ENCODE measurements at regions not wholly inside any gene's neighbourhood (a gene's known extent, or its start where the extent isn't known, plus 50 kb on each side); places are given as distances from the start of the nearest gene placed in this dataset.

- H3K27me3 ChIP-seq (ENCODE audit: control insufficient read depth, insufficient read depth) = no peaks in the 10 kb centered on the region
- DNase-seq = no peak
Observed at GRCh38 chr20:50249447-50250388, 59.1 kb downstream of the CEBPB start.

DNA sequence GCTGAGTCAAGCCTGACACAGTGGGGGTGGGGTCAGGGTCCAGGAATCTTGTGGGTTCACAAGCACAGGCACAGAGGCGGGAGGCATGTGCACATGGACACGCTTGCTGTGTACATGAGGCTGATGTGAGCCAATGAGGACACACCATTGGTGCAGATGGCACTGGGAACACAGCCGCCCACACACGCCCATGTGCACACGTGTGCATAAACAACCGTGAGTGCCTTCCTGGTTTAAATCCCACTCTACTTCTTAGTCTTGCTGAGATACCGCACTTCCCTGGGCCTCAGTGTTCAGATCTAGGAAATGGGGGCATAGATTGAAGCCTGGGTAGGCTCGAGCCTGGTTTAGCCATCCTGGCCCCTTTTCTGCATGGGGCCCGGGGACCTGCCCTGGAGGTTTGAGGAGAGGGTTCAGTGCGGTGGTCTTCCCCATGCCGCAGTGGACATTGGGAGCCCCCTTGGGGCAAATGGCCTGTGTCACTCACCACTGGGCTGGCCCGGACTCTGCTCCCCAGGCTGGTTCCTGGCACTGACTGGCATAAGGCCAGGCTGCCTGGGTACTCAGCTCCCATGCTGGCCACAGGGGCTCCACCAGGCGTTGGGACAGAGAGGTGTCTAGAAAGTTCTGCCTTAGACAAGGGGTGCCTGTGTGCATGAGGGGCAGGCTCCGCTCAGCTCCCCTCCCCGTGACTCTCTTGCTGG is 60.2 kb downstream of the CEBPB start:
- DNase-seq (no peak), ATAC-seq (no peak)
- 88% methylated on average over 15 of the region's 15 CpGs for WGBS
- no peaks in the 10 kb centered on the region for H3K4me1 ChIP-seq (ENCODE audit: control insufficient read depth, insufficient read depth, low read length)
- H3K9me3 ChIP-seq (ENCODE audit: control insufficient read depth, low read length) = no peaks in the 10 kb centered on the region
- no peaks in the 10 kb centered on the region for H3K27me3 ChIP-seq (ENCODE audit: control insufficient read depth, insufficient read depth)
- H3K4me3 ChIP-seq (ENCODE audit: low read length) = no peak overlapping the region
- intact Hi-C loops (cut with DNase I) = no loop called here
- no peak overlapping the region for H3K27ac ChIP-seq (ENCODE audit: low read length)

More at GRCh38 chr20:50249447-50250388, 59.1 kb downstream of the CEBPB start:
- no peak overlapping the region for H3K4me3 ChIP-seq (ENCODE audit: low read length)
- H3K4me1 ChIP-seq (ENCODE audit: control insufficient read depth, insufficient read depth, low read length) = no peaks in the 10 kb centered on the region
- H3K27ac ChIP-seq (ENCODE audit: low read length) = no peak overlapping the region
- no peaks in the 10 kb centered on the region for H3K9me3 ChIP-seq (ENCODE audit: control insufficient read depth, low read length)
- no peak for ATAC-seq
- WGBS = 80% methylated on average over 11 of the region's 11 CpGs
- intact Hi-C loops (cut with DNase I) = no loop called here

GRCh38 chr20:50251383-50251748 is 60.7 kb downstream of the CEBPB start:
- intact Hi-C loops (cut with DNase I) = no loop called here
- no peak for DNase-seq
- no peaks in the 10 kb centered on the region for H3K27me3 ChIP-seq (ENCODE audit: control insufficient read depth, insufficient read depth)
- H3K9me3 ChIP-seq (ENCODE audit: control insufficient read depth, low read length) = no peaks in the 10 kb centered on the region
- H3K4me3 ChIP-seq (ENCODE audit: low read length) = no peak overlapping the region
- no peaks in the 10 kb centered on the region for H3K4me1 ChIP-seq (ENCODE audit: control insufficient read depth, insufficient read depth, low read length)
- no peak overlapping the region for H3K27ac ChIP-seq (ENCODE audit: low read length)
- 91% methylated on average over 11 of the region's 11 CpGs for WGBS
- ATAC-seq = no peak

DNA sequence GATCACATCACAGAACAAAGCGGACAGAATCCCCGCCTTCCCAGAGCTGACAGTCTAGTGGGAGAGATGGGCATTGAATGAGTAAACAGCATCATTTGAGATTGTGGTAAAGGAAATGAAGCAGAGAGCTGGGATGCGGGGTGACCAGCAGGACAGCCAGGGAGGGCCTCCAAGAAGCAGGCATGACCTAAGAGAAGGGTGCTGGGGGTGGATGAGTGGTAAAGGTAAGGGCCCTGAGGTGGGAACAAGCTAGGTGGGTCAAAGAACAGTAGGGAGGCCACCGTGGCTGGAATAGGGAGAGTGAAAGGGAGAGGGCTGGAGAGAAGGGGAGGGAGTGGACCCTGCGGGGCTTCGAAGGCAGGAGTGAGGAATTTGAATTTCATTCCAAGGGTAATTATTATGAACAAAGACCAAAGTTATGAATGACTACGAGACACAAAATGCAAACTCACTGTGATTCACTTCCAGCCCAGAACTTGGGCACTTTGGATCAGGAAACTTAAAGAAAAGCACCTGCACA is 61.4 kb downstream of the CEBPB start:
- Histone ChIP-seq H3K4me3 (ENCODE audit: low read length) (no peak overlapping the region), H3K4me1 (ENCODE audit: control insufficient read depth, insufficient read depth, low read length) (no peaks in the 10 kb centered on the region), H3K27ac (ENCODE audit: low read length) (no peak overlapping the region), H3K27me3 (ENCODE audit: control insufficient read depth, insufficient read depth) (no peaks in the 10 kb centered on the region), H3K9me3 (ENCODE audit: control insufficient read depth, low read length) (no peaks in the 10 kb centered on the region)
- DNase-seq (no peak), ATAC-seq (no peak)
- WGBS = 82% methylated on average over 7 of the region's 7 CpGs
- intact Hi-C loops (cut with DNase I) = no loop called here

GRCh38 chr20:50252701-50253100 is 62.1 kb downstream of the CEBPB start:
- no peaks in the 10 kb centered on the region for H3K4me1 ChIP-seq (ENCODE audit: control insufficient read depth, insufficient read depth, low read length)
- H3K27me3 ChIP-seq (ENCODE audit: control insufficient read depth, insufficient read depth) = no peaks in the 10 kb centered on the region
- H3K9me3 ChIP-seq (ENCODE audit: control insufficient read depth, low read length) = no peaks in the 10 kb centered on the region
- H3K27ac ChIP-seq (ENCODE audit: low read length) = no peak overlapping the region
- DNase-seq (no peak), ATAC-seq (no peak)
- 85% methylated on average over 7 of the region's 7 CpGs for WGBS
- H3K4me3 ChIP-seq (ENCODE audit: low read length) = no peak overlapping the region
- intact Hi-C loops (cut with DNase I) = no loop called here

DNA sequence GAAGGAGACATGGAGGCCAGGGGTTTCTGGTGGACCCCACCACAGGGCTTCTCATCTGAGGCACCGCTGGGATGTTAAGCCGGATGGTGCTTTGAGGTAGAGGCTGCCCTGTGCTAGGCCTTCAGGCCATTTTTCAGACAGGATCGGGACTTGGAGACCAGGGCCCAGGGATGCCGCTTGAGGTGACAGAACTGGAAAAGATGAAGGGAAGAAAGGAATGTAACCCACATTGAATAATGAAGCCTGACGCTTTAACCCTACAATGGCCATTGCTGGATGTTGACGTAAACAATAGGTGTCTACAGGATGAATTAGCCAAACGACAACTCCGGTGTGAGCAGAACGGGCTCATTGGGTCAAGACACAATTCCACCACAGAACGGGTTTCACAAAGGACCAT is 62.5 kb downstream of the CEBPB start:
- no peaks in the 10 kb centered on the region for H3K27me3 ChIP-seq (ENCODE audit: control insufficient read depth, insufficient read depth)
- H3K27ac ChIP-seq (ENCODE audit: low read length) = no peak overlapping the region
- no peaks in the 10 kb centered on the region for H3K9me3 ChIP-seq (ENCODE audit: control insufficient read depth, low read length)
- intact Hi-C loops (cut with DNase I) = no loop called here
- no peak overlapping the region for H3K4me3 ChIP-seq (ENCODE audit: low read length)
- no peaks in the 10 kb centered on the region for H3K4me1 ChIP-seq (ENCODE audit: control insufficient read depth, insufficient read depth, low read length)
- ATAC-seq = no peak
- no peak for DNase-seq
- WGBS = 95% methylated on average over 10 of the region's 10 CpGs

- Histone ChIP-seq H3K9me3 (ENCODE audit: control insufficient read depth, low read length) (no peaks in the 10 kb centered on the region), H3K27me3 (ENCODE audit: control insufficient read depth, insufficient read depth) (no peaks in the 10 kb centered on the region), H3K4me3 (ENCODE audit: low read length) (no peak overlapping the region), H3K27ac (ENCODE audit: low read length) (no peak overlapping the region), H3K4me1 (ENCODE audit: control insufficient read depth, insufficient read depth, low read length) (no peaks in the 10 kb centered on the region)
- intact Hi-C loops (cut with DNase I) = no loop called here
- DNase-seq (no peak), ATAC-seq (no peak)
- WGBS = 82% methylated on average over 11 of the region's 11 CpGs
Observed at GRCh38 chr20:50254466-50255079, 63.9 kb downstream of the CEBPB start.

DNA sequence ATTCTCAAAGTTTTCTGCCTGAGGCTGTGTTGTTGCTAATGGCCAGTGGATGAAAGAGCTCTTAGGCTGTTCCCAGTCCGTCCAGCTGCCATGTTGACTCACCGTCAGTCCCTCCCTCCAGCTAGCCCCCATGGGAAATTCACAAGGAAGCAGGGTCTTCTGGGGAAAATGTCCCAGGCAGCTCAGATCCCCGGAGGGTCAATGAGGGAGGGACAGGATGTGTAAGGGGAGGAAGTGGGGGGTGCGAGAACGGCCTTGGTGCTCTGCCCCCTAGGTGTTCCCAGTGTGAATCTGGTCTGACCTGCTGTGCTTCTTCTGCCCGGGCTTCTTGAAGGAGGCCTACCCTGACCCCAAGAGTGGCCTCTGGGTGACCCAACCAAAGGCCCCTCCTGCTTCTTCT is 65.9 kb downstream of the CEBPB start:
- H3K4me3 ChIP-seq (ENCODE audit: low read length) = no peak overlapping the region
- H3K9me3 ChIP-seq (ENCODE audit: control insufficient read depth, low read length) = no peaks in the 10 kb centered on the region
- H3K27me3 ChIP-seq (ENCODE audit: control insufficient read depth, insufficient read depth) = no peaks in the 10 kb centered on the region
- ATAC-seq (no peak), DNase-seq (no peak)
- H3K4me1 ChIP-seq (ENCODE audit: control insufficient read depth, insufficient read depth, low read length) = no peaks in the 10 kb centered on the region
- WGBS = 60% methylated on average over 6 of the region's 6 CpGs
- no peak overlapping the region for H3K27ac ChIP-seq (ENCODE audit: low read length)
- intact Hi-C loops (cut with DNase I) = no loop called here

- Histone ChIP-seq H3K4me1 (ENCODE audit: control insufficient read depth, insufficient read depth, low read length) (no peaks in the 10 kb centered on the region), H3K27ac (ENCODE audit: low read length) (no peak overlapping the region), H3K9me3 (ENCODE audit: control insufficient read depth, low read length) (no peaks in the 10 kb centered on the region), H3K4me3 (ENCODE audit: low read length) (no peak overlapping the region), H3K27me3 (ENCODE audit: control insufficient read depth, insufficient read depth) (no peaks in the 10 kb centered on the region)
- intact Hi-C loops (cut with DNase I) = no loop called here
- 92% methylated on average over 8 of the region's 8 CpGs for WGBS
- DNase-seq = no peak
- no peak for ATAC-seq
Observed at GRCh38 chr20:50257860-50258259, 67.2 kb downstream of the CEBPB start.

GRCh38 chr20:50258790-50259483 is 68.3 kb downstream of the CEBPB start:
- 91% methylated on average over 8 of the region's 8 CpGs for WGBS
- intact Hi-C loops (cut with DNase I) = no loop called here
- Histone ChIP-seq H3K27ac (ENCODE audit: low read length) (no peak overlapping the region), H3K4me1 (ENCODE audit: control insufficient read depth, insufficient read depth, low read length) (no peaks in the 10 kb centered on the region), H3K27me3 (ENCODE audit: control insufficient read depth, insufficient read depth) (no peaks in the 10 kb centered on the region), H3K4me3 (ENCODE audit: low read length) (no peak overlapping the region), H3K9me3 (ENCODE audit: control insufficient read depth, low read length) (no peaks in the 10 kb centered on the region)
- ATAC-seq (peak in 1 of 2 donors; percentile 19), DNase-seq (no peak)
